ENCODE measurements at regions not wholly inside any gene's neighbourhood (a gene's known extent, or its start where the extent isn't known, plus 50 kb on each side); places are given as distances from the start of the nearest gene placed in this dataset.

DNA sequence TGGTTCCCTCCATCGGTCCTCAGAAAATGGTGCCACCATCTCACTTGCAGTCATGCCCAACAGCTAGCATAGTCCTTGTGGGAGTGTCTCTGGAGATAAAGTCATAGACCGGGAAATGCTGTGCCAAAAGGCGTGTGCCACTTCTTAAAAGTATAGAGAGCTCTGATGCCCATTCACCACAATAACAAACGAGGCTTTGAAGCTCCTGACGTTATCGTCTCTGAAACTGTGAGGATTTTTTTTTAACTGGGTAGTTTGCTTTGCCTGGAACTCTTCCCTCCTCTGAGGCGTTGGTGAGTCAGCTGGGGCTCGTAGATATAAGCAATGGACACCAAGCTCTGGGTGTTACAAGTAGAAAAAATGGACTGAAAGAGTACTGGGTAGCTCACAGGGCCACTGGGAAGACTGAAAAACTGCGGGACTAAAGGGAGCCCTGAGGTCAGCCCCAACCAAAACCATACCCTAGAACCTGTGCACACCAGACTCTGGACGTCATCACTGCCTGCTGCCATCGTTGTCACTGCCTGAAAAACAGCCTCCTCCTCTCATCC, 89.4 kb upstream of the TRIM2 start:
- TF ChIP-seq, protein P1, sequence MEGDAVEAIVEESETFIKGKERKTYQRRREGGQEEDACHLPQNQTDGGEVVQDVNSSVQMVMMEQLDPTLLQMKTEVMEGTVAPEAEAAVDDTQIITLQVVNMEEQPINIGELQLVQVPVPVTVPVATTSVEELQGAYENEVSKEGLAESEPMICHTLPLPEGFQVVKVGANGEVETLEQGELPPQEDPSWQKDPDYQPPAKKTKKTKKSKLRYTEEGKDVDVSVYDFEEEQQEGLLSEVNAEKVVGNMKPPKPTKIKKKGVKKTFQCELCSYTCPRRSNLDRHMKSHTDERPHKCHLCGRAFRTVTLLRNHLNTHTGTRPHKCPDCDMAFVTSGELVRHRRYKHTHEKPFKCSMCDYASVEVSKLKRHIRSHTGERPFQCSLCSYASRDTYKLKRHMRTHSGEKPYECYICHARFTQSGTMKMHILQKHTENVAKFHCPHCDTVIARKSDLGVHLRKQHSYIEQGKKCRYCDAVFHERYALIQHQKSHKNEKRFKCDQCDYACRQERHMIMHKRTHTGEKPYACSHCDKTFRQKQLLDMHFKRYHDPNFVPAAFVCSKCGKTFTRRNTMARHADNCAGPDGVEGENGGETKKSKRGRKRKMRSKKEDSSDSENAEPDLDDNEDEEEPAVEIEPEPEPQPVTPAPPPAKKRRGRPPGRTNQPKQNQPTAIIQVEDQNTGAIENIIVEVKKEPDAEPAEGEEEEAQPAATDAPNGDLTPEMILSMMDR (IDR thresholded peaks at IDR 0.05; ENCODE audit: low read depth, low read length, missing input control): no peak
- TF ChIP-seq GABPA (IDR thresholded peaks at IDR 0.05 in 1 of 2, conservative IDR thresholded peaks at IDR 0.05 in 1 of 2) (no peak), NR2F2 (IDR thresholded peaks at IDR 0.05) (no peak), SP1 (IDR thresholded peaks at IDR 0.05) (no peak), JUND (IDR thresholded peaks at IDR 0.05) (no peak)
- TF ChIP-seq, protein P2, sequence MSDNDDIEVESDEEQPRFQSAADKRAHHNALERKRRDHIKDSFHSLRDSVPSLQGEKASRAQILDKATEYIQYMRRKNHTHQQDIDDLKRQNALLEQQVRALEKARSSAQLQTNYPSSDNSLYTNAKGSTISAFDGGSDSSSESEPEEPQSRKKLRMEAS (IDR thresholded peaks at IDR 0.05): no peak
